ENCODE measurements at regions not wholly inside any gene's neighbourhood (a gene's known extent, or its start where the extent isn't known, plus 50 kb on each side); places are given as distances from the start of the nearest gene placed in this dataset.

GRCh38 chr14:35220920-35221319, 71.3 kb upstream of the PSMA6 start:
- TF ChIP-seq, protein P1, sequence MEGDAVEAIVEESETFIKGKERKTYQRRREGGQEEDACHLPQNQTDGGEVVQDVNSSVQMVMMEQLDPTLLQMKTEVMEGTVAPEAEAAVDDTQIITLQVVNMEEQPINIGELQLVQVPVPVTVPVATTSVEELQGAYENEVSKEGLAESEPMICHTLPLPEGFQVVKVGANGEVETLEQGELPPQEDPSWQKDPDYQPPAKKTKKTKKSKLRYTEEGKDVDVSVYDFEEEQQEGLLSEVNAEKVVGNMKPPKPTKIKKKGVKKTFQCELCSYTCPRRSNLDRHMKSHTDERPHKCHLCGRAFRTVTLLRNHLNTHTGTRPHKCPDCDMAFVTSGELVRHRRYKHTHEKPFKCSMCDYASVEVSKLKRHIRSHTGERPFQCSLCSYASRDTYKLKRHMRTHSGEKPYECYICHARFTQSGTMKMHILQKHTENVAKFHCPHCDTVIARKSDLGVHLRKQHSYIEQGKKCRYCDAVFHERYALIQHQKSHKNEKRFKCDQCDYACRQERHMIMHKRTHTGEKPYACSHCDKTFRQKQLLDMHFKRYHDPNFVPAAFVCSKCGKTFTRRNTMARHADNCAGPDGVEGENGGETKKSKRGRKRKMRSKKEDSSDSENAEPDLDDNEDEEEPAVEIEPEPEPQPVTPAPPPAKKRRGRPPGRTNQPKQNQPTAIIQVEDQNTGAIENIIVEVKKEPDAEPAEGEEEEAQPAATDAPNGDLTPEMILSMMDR (IDR thresholded peaks at IDR 0.05) = no peak
- TF ChIP-seq POLR2A (IDR thresholded peaks at IDR 0.05) = no peak
